Stimulated activated naive CD8-positive, alpha-beta T cell treated with anti-CD3 and anti-CD28 coated beads, Interleukin-15, Interleukin-2, amounts not matched to agents 100 ng/mL and 50 ng/mL, for 24 hours (primary cell): ENCODE measurements at regions not wholly inside any gene's neighbourhood (a gene's known extent, or its start where the extent isn't known, plus 50 kb on each side); places are given as distances from the start of the nearest gene placed in this dataset.
"Not testable (repeated sequence)": the region's sequence is repeated elsewhere in the genome, so short reads cannot be mapped to it uniquely, and the experiment has no call there.

Experiments
- H3K27ac Mint-ChIP-seq: one replicate; pipeline ENCODE4 v1.8.0; 2021; ENCODE audit warnings: mild to moderate bottlenecking, mixed read lengths
- H3K27me3 Mint-ChIP-seq: one replicate; pipeline ENCODE4 v1.8.0; 2021; ENCODE audit warnings: mixed read lengths
- H3K36me3 Mint-ChIP-seq: one replicate; pipeline ENCODE4 v1.8.0; 2021; ENCODE audit warnings: low read depth, mixed read lengths
- H3K4me1 Mint-ChIP-seq: one replicate; pipeline ENCODE4 v1.8.0; 2021; ENCODE audit warnings: low read depth, mixed read lengths
- H3K4me3 Mint-ChIP-seq: one replicate; pipeline ENCODE4 v1.8.0; 2021; ENCODE audit warnings: mild to moderate bottlenecking, mixed read lengths
- H3K9me3 Mint-ChIP-seq: one replicate; pipeline ENCODE4 v1.8.0; 2021; ENCODE audit warnings: mixed read lengths

- peaks cover 7% of the 10 kb centered on the region for H3K9me3 Mint-ChIP-seq
- no peak overlapping the region for H3K4me3 Mint-ChIP-seq
- no peaks in the 10 kb centered on the region for H3K27me3 Mint-ChIP-seq
- H3K4me1 Mint-ChIP-seq = no peaks in the 10 kb centered on the region
- H3K27ac Mint-ChIP-seq = no peak overlapping the region
- H3K36me3 Mint-ChIP-seq = no peaks in the 10 kb centered on the region
Observed at GRCh38 chr6:84953111-84953755, 188.8 kb upstream of the TBX18 start.

GRCh38 chr6:84944926-84945325 lies 180.5 kb upstream of the TBX18 start:
- not testable (repeated sequence) for H3K27ac Mint-ChIP-seq, H3K9me3 Mint-ChIP-seq, H3K27me3 Mint-ChIP-seq, H3K4me3 Mint-ChIP-seq, H3K36me3 Mint-ChIP-seq, H3K4me1 Mint-ChIP-seq

- Mint-ChIP-seq H3K36me3 (no peaks in the 10 kb centered on the region), H3K4me1 (no peaks in the 10 kb centered on the region), H3K27ac (no peak overlapping the region), H3K9me3 (peaks cover 5% of the 10 kb centered on the region), H3K27me3 (no peaks in the 10 kb centered on the region), H3K4me3 (no peak overlapping the region)
Observed at GRCh38 chr6:84943905-84944304, 179.5 kb upstream of the TBX18 start.

DNA sequence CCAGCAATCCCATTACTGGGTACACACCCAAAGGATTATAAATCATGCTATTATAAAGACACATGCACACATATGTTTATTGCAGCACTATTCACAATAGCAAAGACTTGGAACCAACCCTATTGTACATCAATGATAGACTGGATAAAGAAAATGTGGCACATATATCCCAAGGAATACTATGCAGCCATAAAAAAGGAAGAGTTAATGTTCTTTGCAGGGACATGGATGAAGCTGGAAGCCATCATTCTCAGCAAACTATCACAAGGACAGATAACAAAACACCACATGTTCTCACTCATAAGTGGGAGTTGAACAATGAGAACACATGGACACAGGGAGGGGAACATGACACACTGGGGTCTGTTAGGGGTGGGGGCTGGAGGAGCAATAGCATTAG lies 177.2 kb upstream of the TBX18 start:
- not testable (repeated sequence) for H3K9me3 Mint-ChIP-seq, H3K4me3 Mint-ChIP-seq

GRCh38 chr6:84929212-84929611 lies 164.8 kb upstream of the TBX18 start:
- no peaks in the 10 kb centered on the region for H3K4me1 Mint-ChIP-seq
- no peaks in the 10 kb centered on the region for H3K36me3 Mint-ChIP-seq
- no peaks in the 10 kb centered on the region for H3K9me3 Mint-ChIP-seq
- no peak overlapping the region for H3K4me3 Mint-ChIP-seq
- no peaks in the 10 kb centered on the region for H3K27me3 Mint-ChIP-seq
- no peak overlapping the region for H3K27ac Mint-ChIP-seq

More for the DNA sequence above, 177.2 kb upstream of the TBX18 start:
- H3K36me3 Mint-ChIP-seq, H3K4me1 Mint-ChIP-seq, H3K27me3 Mint-ChIP-seq, H3K27ac Mint-ChIP-seq: not testable (repeated sequence)

DNA sequence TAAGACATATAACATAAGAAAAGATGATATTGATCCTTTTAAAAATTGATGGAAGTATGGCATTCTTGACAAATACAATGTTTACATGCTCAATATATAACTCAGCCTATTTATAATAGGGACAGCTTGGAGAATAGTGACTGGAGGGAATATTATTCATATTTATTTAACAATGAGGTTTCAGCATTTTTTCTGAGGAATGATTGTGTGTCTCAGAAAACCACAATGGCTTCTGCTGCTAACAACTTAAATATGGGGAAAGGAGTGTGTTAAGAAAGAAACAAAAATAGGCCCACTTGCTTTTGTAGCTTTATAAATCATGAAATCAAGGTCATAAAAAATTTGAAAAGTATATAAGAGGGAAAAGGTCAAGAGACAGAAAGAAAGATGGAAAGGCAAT lies 163.2 kb upstream of the TBX18 start:
- Mint-ChIP-seq H3K36me3 (no peaks in the 10 kb centered on the region), H3K9me3 (no peaks in the 10 kb centered on the region), H3K27me3 (no peaks in the 10 kb centered on the region), H3K27ac (no peak overlapping the region), H3K4me1 (no peaks in the 10 kb centered on the region), H3K4me3 (no peak overlapping the region)

DNA sequence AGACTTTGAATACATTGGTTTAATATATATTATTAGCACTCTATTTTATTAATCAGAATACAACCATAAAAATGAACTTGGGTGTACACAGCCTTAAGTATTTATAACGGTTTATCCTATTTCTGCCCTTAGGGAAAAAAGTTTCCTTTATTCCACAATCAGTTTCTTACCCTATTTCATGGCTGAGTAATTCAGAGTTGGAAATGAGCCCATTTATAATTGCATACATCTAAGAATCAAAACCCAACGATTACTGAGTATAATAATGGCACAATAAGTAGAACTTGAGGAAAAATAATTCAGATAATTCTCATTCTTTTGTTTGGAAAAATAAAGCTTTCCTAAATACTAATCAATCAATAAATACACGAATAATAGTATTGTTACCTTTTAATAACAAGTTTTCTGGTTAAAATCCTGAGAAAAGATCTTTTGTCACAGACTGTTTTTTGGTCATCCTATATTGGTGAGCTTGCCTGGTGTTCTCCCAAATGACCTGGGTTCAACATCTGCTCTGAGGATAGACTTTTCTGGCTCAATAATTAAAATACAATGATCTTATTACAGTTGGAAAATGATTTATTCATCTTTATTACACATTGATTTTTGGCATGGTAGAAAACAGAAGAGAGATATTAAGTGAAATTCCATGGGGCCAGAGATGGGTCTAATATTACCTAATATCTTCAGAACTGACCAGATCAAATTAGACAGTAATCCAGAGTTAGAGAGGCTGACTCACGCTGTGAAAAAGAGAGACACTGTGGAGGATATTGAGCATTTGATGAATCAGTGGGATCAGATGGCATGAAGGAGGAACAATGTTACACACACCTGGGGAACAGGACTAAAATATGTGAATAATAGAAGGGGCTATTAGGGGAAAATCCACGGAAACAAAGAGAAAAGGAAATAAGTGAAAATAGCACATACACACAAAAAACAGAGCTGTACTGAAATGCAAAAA lies 162.1 kb upstream of the TBX18 start:
- H3K4me1 Mint-ChIP-seq = no peaks in the 10 kb centered on the region
- no peaks in the 10 kb centered on the region for H3K36me3 Mint-ChIP-seq
- H3K4me3 Mint-ChIP-seq = no peak overlapping the region

DNA sequence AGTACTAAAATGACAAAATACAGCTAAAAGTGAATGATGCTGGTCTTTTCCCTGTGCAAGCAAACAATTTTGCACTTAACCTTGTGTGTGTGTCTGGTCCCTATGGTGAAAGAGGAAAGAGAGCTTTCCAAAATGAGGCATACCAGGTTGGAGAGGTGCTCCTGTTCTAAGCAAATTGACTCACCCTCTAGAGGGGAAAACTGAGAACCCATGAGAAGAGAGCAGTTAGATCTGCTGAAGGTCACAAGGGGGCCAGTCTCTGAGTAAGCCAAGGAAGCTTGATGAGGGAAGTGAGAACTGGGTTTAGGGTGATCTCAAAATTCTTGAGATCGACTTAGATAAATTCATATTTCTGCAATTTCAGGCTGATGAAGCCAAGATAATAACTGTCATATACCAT lies 157.5 kb upstream of the TBX18 start:
- H3K27ac Mint-ChIP-seq = no peak overlapping the region
- no peaks in the 10 kb centered on the region for H3K9me3 Mint-ChIP-seq
- no peak overlapping the region for H3K4me3 Mint-ChIP-seq
- H3K27me3 Mint-ChIP-seq = no peaks in the 10 kb centered on the region
- H3K4me1 Mint-ChIP-seq = no peaks in the 10 kb centered on the region
- H3K36me3 Mint-ChIP-seq = no peaks in the 10 kb centered on the region

More for the DNA sequence above, 162.1 kb upstream of the TBX18 start:
- Mint-ChIP-seq H3K27ac (no peak overlapping the region), H3K9me3 (no peaks in the 10 kb centered on the region), H3K27me3 (no peaks in the 10 kb centered on the region)

GRCh38 chr6:84920021-84920420 lies 155.6 kb upstream of the TBX18 start:
- Mint-ChIP-seq H3K36me3 (no peaks in the 10 kb centered on the region), H3K27me3 (no peaks in the 10 kb centered on the region), H3K27ac (no peak overlapping the region), H3K4me3 (no peak overlapping the region), H3K4me1 (no peaks in the 10 kb centered on the region), H3K9me3 (no peaks in the 10 kb centered on the region)

DNA sequence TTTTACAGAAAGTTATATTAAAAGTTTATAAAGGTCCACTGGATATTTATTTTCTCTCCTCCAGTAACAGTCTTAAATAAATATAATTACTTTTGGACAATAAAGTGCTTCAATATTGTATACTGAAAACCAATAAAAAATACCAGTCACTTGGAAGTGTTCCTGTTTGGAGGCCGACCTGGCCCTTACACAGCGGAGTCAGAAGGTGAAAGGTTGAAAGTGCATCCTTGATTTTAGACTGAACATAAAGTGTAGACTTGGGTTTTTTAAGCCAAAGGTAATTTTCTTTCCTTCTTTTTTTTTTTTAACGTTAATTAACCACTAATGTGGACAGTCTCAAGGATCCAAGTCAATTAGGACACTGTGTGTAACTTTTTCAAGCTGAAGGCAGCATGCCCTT lies 152.3 kb upstream of the TBX18 start:
- no peaks in the 10 kb centered on the region for H3K4me1 Mint-ChIP-seq
- no peak overlapping the region for H3K4me3 Mint-ChIP-seq
- H3K9me3 Mint-ChIP-seq = no peaks in the 10 kb centered on the region
- no peak overlapping the region for H3K27ac Mint-ChIP-seq
- no peaks in the 10 kb centered on the region for H3K27me3 Mint-ChIP-seq
- no peaks in the 10 kb centered on the region for H3K36me3 Mint-ChIP-seq

GRCh38 chr6:84912472-84913322 lies 148.3 kb upstream of the TBX18 start:
- Mint-ChIP-seq H3K36me3 (no peaks in the 10 kb centered on the region), H3K27me3 (no peaks in the 10 kb centered on the region), H3K4me3 (no peak overlapping the region), H3K4me1 (no peaks in the 10 kb centered on the region), H3K27ac (no peak overlapping the region), H3K9me3 (no peaks in the 10 kb centered on the region)

DNA sequence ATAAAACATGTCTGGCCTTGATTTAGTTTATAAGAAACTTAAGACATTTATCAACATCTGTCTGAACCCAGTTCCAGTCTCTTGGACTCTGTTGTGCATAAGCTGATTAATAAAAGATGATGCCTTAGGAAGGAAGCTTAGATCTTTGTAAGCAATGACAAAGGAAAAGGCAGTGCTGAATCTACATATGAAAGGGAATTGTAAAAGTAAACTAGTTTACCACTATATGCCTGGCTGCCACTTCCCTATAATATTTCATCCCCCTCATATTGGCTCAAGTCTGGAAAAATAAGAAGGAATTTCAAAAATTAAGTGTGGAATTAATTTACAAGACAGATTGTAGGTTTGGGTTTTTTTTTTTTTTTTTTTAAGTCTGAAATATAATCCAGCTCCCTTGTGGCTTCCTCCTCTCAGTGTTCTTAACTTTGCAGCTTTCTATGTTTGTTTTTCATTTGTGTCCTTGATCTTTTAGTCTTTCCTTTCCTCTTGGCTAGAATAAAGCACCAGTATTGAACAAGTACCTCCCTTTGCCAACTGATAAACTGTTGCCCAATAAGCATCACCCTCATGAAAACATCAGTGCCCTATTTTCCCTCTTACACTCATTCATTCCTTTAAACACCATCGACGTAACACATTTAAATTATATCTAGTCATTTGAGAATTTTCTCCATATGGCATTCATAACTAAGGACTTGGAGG lies 146.7 kb upstream of the TBX18 start:
- Mint-ChIP-seq H3K36me3 (no peaks in the 10 kb centered on the region), H3K9me3 (no peaks in the 10 kb centered on the region), H3K27ac (no peak overlapping the region), H3K27me3 (no peaks in the 10 kb centered on the region), H3K4me1 (no peaks in the 10 kb centered on the region), H3K4me3 (no peak overlapping the region)

GRCh38 chr6:84908304-84908904 lies 144.0 kb upstream of the TBX18 start:
- Mint-ChIP-seq H3K36me3 (no peaks in the 10 kb centered on the region), H3K9me3 (no peaks in the 10 kb centered on the region), H3K4me1 (no peaks in the 10 kb centered on the region), H3K27me3 (no peaks in the 10 kb centered on the region), H3K27ac (no peak overlapping the region), H3K4me3 (no peak overlapping the region)

DNA sequence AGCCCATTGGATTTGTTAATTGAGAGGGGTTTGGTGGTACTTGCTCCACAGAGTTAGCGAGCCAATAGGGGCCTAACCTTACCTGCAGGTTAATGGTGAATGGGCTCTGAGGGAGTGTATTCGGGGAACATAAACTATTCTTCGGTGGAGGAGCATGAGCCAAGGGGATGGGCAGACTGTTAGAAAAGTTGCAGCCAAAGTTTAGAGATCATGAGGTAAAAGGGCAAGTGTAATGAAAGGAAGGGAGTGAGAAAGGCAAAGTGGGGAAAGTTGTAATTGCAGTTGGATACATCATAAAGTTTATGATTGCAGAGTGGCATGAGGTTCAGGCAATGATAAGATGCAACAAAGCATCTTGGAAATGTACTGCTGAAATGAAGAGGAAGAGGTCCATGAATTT lies 142.1 kb upstream of the TBX18 start:
- Mint-ChIP-seq H3K9me3 (no peaks in the 10 kb centered on the region), H3K4me1 (no peaks in the 10 kb centered on the region), H3K4me3 (no peak overlapping the region), H3K36me3 (no peaks in the 10 kb centered on the region), H3K27me3 (no peaks in the 10 kb centered on the region), H3K27ac (no peak overlapping the region)
